AG04450 (cell line): ENCODE measurements at regions not wholly inside any gene's neighbourhood (a gene's known extent, or its start where the extent isn't known, plus 50 kb on each side); places are given as distances from the start of the nearest gene placed in this dataset.

ENCODE experiments used
- CTCF ChIA-PET: fragments of 300-600, 350-600 bp; formaldehyde crosslinking; extraction: SDS; loops from one replicate; lab custom pipeline; 2022; ENCODE audit warnings: antibody characterized with exemption, inconsistent platforms; lab: Charles Lee
- POLR2A ChIA-PET: fragments of 350-600 bp; formaldehyde crosslinking; extraction: SDS; loops from one replicate; lab custom pipeline; 2021; ENCODE audit warnings: antibody characterized with exemption, inconsistent platforms; lab: Yijun Ruan, JAX
- DNase-seq: peaks from one replicate; pipeline ENCODE4 v3.0.0-alpha.2; 2011; ENCODE audit warnings: low read depth, low spot score
- H3K27ac ChIP-seq: one replicate; pipeline ENCODE4 v1.5.1; 2012; ENCODE audit warnings: low read depth, low read length, control low read depth
- H3K27me3 ChIP-seq: one replicate; pipeline ENCODE4 v1.6.0; 2012; ENCODE audit warnings: low read length; ENCODE audit not compliant: control insufficient read depth, insufficient read depth
- H3K4me3 ChIP-seq: 2 replicates; pipeline ENCODE4 v1.5.1; 2011; ENCODE audit warnings: mild to moderate bottlenecking, low read depth, low read length, control low read depth
- H3K9me3 ChIP-seq: 2 replicates; pipeline ENCODE4 v1.5.1; 2012; ENCODE audit warnings: low read length; ENCODE audit not compliant: control insufficient read depth, insufficient read depth
- TF ChIP-seq, protein P1 (sequence below): IDR thresholded peaks from 2 replicates; pipeline ENCODE4 v1.5.1; 2011; ENCODE audit warnings: low read depth, low read length, control low read depth, inconsistent platforms

DNA sequence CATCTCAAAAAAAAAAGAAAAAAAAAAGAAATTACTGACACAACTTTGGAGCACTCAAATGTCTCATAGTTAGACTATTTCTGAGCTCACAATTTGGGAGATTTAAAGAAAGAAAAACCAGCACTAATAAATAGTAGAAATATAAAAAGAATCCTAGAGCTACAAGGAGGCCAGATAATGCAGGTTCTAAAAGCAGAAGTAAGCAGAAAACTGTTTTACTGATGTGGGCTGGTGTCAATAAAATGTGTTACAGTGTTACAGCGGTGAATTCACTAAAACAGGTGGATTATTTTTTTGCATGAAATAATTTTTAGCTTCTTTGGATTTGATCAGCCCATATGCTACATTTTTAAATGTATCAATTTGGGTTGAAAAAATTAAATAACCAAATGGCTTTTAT, 375.9 kb downstream of the GPM6A start:
- H3K9me3 ChIP-seq: peaks cover 4% of the 10 kb centered on the region; the same call in 1 of the 2 replicates
- POLR2A ChIA-PET: no interaction called here
- DNase-seq: no peak
- no peak overlapping the region for H3K4me3 ChIP-seq
- H3K27ac ChIP-seq: no peak overlapping the region
- TF ChIP-seq, protein P1, sequence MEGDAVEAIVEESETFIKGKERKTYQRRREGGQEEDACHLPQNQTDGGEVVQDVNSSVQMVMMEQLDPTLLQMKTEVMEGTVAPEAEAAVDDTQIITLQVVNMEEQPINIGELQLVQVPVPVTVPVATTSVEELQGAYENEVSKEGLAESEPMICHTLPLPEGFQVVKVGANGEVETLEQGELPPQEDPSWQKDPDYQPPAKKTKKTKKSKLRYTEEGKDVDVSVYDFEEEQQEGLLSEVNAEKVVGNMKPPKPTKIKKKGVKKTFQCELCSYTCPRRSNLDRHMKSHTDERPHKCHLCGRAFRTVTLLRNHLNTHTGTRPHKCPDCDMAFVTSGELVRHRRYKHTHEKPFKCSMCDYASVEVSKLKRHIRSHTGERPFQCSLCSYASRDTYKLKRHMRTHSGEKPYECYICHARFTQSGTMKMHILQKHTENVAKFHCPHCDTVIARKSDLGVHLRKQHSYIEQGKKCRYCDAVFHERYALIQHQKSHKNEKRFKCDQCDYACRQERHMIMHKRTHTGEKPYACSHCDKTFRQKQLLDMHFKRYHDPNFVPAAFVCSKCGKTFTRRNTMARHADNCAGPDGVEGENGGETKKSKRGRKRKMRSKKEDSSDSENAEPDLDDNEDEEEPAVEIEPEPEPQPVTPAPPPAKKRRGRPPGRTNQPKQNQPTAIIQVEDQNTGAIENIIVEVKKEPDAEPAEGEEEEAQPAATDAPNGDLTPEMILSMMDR: no peak
- CTCF ChIA-PET: no interaction called here
- no peaks in the 10 kb centered on the region for H3K27me3 ChIP-seq

DNA sequence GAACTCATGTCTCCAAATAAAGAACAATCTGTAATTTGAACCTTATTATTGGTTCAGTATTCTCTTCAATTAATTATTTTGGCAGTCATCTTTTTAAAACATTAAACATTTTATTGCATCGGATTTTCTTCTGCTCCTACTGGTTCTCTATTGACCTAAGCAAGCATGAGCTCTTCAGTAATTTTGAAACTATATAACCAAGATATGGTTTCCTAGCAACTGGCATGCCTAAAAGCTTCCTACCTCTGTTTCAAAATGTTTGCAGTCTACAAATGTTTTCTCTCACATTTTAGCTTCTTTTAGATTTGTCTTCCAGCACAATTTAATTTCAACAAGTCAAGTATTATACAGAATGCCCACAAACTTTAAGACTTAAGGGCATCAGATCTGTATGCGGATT, 371.3 kb downstream of the GPM6A start:
- Histone ChIP-seq H3K27me3 (no peaks in the 10 kb centered on the region), H3K9me3 (no peaks in the 10 kb centered on the region; the same call in 1 of the 2 replicates), H3K27ac (no peak overlapping the region), H3K4me3 (no peak overlapping the region)
- DNase-seq: no peak
- TF ChIP-seq, protein P1: no peak
- POLR2A ChIA-PET: no interaction called here
- CTCF ChIA-PET: no interaction called here

GRCh38 chr4:175441256-175441655, 370.8 kb downstream of the GPM6A start:
- Histone ChIP-seq H3K4me3 (no peak overlapping the region), H3K27ac (no peak overlapping the region), H3K9me3 (no peaks in the 10 kb centered on the region; the same call in 1 of the 2 replicates), H3K27me3 (no peaks in the 10 kb centered on the region)
- POLR2A ChIA-PET: no interaction called here
- no peak for DNase-seq
- CTCF ChIA-PET: no interaction called here
- TF ChIP-seq, protein P1: no peak

GRCh38 chr4:175443547-175443946, 368.5 kb downstream of the GPM6A start:
- POLR2A ChIA-PET: no interaction called here
- DNase-seq: no peak

GRCh38 chr4:175444512-175444911, 367.6 kb downstream of the GPM6A start:
- no peak for DNase-seq
- TF ChIP-seq, protein P1: no peak
- H3K27ac ChIP-seq: no peak overlapping the region
- CTCF ChIA-PET: no interaction called here
- H3K4me3 ChIP-seq: no peak overlapping the region
- no peaks in the 10 kb centered on the region for H3K27me3 ChIP-seq
- peaks cover 10% of the 10 kb centered on the region for H3K9me3 ChIP-seq
- POLR2A ChIA-PET: no interaction called here

More at GRCh38 chr4:175443547-175443946, 368.5 kb downstream of the GPM6A start:
- CTCF ChIA-PET: no interaction called here
- H3K27ac ChIP-seq: no peak overlapping the region
- H3K4me3 ChIP-seq: no peak overlapping the region
- TF ChIP-seq, protein P1: peak; percentile 15; the same call in 1 of the 2 replicates
- no peaks in the 10 kb centered on the region for H3K27me3 ChIP-seq
- H3K9me3 ChIP-seq: peaks cover 10% of the 10 kb centered on the region
